Ishikawa (cell line): ENCODE measurements at regions not wholly inside any gene's neighbourhood (a gene's known extent, or its start where the extent isn't known, plus 50 kb on each side); places are given as distances from the start of the nearest gene placed in this dataset.

Experiments used
- CEBPB ChIP-seq: IDR thresholded peaks from 2 replicates; pipeline ENCODE4 v1.6.1; 2012
- CREB1 ChIP-seq: IDR thresholded peaks from 2 replicates; pipeline ENCODE4 v1.6.1; 2012; ENCODE audit warnings: low read depth
- EGR1 ChIP-seq: IDR thresholded peaks from 2 replicates; pipeline ENCODE4 v1.6.1; 2012
- EP300 ChIP-seq: IDR thresholded peaks from 2 replicates; pipeline ENCODE4 v1.6.1; 2012; ENCODE audit warnings: borderline replicate concordance
- FOXM1 ChIP-seq: IDR thresholded peaks from 2 replicates; pipeline ENCODE4 v1.6.1; 2012; ENCODE audit warnings: low read depth, borderline replicate concordance
- RAD21 ChIP-seq: IDR thresholded peaks from 2 replicates; pipeline ENCODE4 v1.6.1; 2012; ENCODE audit warnings: low read depth
- TAF1 ChIP-seq: IDR thresholded peaks from 2 replicates; pipeline ENCODE4 v1.6.1; 2012; ENCODE audit warnings: low read depth, mild to moderate bottlenecking
- TCF12 ChIP-seq: IDR thresholded peaks from 2 replicates; pipeline ENCODE4 v1.6.1; 2012; ENCODE audit warnings: low read depth
- TEAD4 ChIP-seq: IDR thresholded peaks from 2 replicates; pipeline ENCODE4 v1.6.1; 2012
- TF ChIP-seq, protein P1 (sequence below): IDR thresholded peaks from 2 replicates; pipeline ENCODE4 v1.6.1; 2012
- TF ChIP-seq, protein P2 (sequence below): IDR thresholded peaks from 2 replicates; pipeline ENCODE4 v1.6.1; 2012; ENCODE audit warnings: low read depth, mild to moderate bottlenecking

DNA sequence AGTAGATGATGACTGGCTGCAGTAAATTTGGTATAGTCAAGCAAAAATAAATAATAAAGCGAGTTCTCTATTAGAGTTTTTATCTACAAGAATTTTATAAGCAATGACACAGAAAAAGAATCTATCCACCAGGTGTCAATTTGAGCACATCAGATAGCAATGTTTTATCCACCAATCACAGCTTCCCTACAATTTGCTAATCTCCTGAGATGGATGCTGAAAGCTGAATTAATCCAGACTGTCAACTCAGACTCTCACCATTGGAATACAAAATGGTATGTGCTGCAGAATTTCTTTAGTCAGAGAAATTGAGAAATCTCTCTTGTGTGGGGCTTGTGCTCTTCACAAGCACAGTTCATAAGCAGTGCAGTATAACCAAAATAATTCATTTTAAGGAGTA, 888.9 kb upstream of the GHITM start:
- TF ChIP-seq EGR1: no peak
- TF ChIP-seq CEBPB: no peak
- no peak for TF ChIP-seq EP300
- no peak for TF ChIP-seq TEAD4
- no peak for TF ChIP-seq TAF1
- TF ChIP-seq TCF12: no peak
- TF ChIP-seq, protein P1, sequence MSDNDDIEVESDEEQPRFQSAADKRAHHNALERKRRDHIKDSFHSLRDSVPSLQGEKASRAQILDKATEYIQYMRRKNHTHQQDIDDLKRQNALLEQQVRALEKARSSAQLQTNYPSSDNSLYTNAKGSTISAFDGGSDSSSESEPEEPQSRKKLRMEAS: no peak
- no peak for TF ChIP-seq RAD21
- TF ChIP-seq CREB1: no peak
- TF ChIP-seq, protein P2, sequence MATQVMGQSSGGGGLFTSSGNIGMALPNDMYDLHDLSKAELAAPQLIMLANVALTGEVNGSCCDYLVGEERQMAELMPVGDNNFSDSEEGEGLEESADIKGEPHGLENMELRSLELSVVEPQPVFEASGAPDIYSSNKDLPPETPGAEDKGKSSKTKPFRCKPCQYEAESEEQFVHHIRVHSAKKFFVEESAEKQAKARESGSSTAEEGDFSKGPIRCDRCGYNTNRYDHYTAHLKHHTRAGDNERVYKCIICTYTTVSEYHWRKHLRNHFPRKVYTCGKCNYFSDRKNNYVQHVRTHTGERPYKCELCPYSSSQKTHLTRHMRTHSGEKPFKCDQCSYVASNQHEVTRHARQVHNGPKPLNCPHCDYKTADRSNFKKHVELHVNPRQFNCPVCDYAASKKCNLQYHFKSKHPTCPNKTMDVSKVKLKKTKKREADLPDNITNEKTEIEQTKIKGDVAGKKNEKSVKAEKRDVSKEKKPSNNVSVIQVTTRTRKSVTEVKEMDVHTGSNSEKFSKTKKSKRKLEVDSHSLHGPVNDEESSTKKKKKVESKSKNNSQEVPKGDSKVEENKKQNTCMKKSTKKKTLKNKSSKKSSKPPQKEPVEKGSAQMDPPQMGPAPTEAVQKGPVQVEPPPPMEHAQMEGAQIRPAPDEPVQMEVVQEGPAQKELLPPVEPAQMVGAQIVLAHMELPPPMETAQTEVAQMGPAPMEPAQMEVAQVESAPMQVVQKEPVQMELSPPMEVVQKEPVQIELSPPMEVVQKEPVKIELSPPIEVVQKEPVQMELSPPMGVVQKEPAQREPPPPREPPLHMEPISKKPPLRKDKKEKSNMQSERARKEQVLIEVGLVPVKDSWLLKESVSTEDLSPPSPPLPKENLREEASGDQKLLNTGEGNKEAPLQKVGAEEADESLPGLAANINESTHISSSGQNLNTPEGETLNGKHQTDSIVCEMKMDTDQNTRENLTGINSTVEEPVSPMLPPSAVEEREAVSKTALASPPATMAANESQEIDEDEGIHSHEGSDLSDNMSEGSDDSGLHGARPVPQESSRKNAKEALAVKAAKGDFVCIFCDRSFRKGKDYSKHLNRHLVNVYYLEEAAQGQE: no peak
- no peak for TF ChIP-seq FOXM1
